ENCODE measurements at regions not wholly inside any gene's neighbourhood (a gene's known extent, or its start where the extent isn't known, plus 50 kb on each side); places are given as distances from the start of the nearest gene placed in this dataset.

GRCh38 chr18:66972681-66973080, 368.8 kb upstream of the CDH19 start:
- in situ Hi-C loops (cut with HindIII; ENCODE audit: low sequenced_read_pairs), result no loop called here
- no peak overlapping the region for H3K4me3 ChIP-seq (ENCODE audit: low read depth, low read length)
- no peak for DNase-seq (ENCODE audit: low read depth, low spot score)
- TF ChIP-seq CTCF (IDR thresholded peaks at IDR 0.05; ENCODE audit: low read depth, low read length), result no peak

- in situ Hi-C loops (cut with HindIII; ENCODE audit: low sequenced_read_pairs), result no loop called here
- TF ChIP-seq CTCF (IDR thresholded peaks at IDR 0.05; ENCODE audit: low read depth, low read length), result no peak
- H3K4me3 ChIP-seq (ENCODE audit: low read depth, low read length), result no peak overlapping the region
- no peak for DNase-seq (ENCODE audit: low read depth, low spot score)
Measured at GRCh38 chr18:66971960-66972359, 368.1 kb upstream of the CDH19 start.

GRCh38 chr18:66966171-66966570, 362.3 kb upstream of the CDH19 start:
- no peak for TF ChIP-seq CTCF (IDR thresholded peaks at IDR 0.05; ENCODE audit: low read depth, low read length)
- no peak overlapping the region for H3K4me3 ChIP-seq (ENCODE audit: low read depth, low read length)
- DNase-seq (ENCODE audit: low read depth, low spot score), result no peak
- in situ Hi-C loops (cut with HindIII; ENCODE audit: low sequenced_read_pairs), result no loop called here

- in situ Hi-C loops (cut with HindIII; ENCODE audit: low sequenced_read_pairs), result no loop called here
- no peak for TF ChIP-seq CTCF (IDR thresholded peaks at IDR 0.05; ENCODE audit: low read depth, low read length)
- H3K4me3 ChIP-seq (ENCODE audit: low read depth, low read length), result no peak overlapping the region
- DNase-seq (ENCODE audit: low read depth, low spot score), result no peak
Measured at GRCh38 chr18:66958309-66958708, 354.4 kb upstream of the CDH19 start.

- DNase-seq (ENCODE audit: low read depth, low spot score), result no peak
- no peak overlapping the region for H3K4me3 ChIP-seq (ENCODE audit: low read depth, low read length)
- in situ Hi-C loops (cut with HindIII; ENCODE audit: low sequenced_read_pairs), result no loop called here
- no peak for TF ChIP-seq CTCF (IDR thresholded peaks at IDR 0.05; ENCODE audit: low read depth, low read length)
Measured at GRCh38 chr18:66951750-66952149, 347.9 kb upstream of the CDH19 start.

GRCh38 chr18:66949419-66949818, 345.5 kb upstream of the CDH19 start:
- no peak for TF ChIP-seq CTCF (IDR thresholded peaks at IDR 0.05; ENCODE audit: low read depth, low read length)
- in situ Hi-C loops (cut with HindIII; ENCODE audit: low sequenced_read_pairs), result no loop called here
- no peak overlapping the region for H3K4me3 ChIP-seq (ENCODE audit: low read depth, low read length)
- no peak for DNase-seq (ENCODE audit: low read depth, low spot score)

GRCh38 chr18:66937546-66937945, 333.7 kb upstream of the CDH19 start:
- in situ Hi-C loops (cut with HindIII; ENCODE audit: low sequenced_read_pairs), result no loop called here
- H3K4me3 ChIP-seq (ENCODE audit: low read depth, low read length), result no peak overlapping the region
- DNase-seq (ENCODE audit: low read depth, low spot score), result no peak
- TF ChIP-seq CTCF (IDR thresholded peaks at IDR 0.05; ENCODE audit: low read depth, low read length), result no peak
